ENCODE measurements at regions not wholly inside any gene's neighbourhood (a gene's known extent, or its start where the extent isn't known, plus 50 kb on each side); places are given as distances from the start of the nearest gene placed in this dataset.

GRCh38 chr4:85106805-85107336 is 140.4 kb upstream of the WDFY3 start:
- TF ChIP-seq CTCF (IDR thresholded peaks at IDR 0.05) (no peak), ZFX (IDR thresholded peaks at IDR 0.05; ENCODE audit: borderline replicate concordance) (no peak)

Measured in 22Rv1 (cell line).